ENCODE measurements at regions not wholly inside any gene's neighbourhood (a gene's known extent, or its start where the extent isn't known, plus 50 kb on each side); places are given as distances from the start of the nearest gene placed in this dataset.

DNA sequence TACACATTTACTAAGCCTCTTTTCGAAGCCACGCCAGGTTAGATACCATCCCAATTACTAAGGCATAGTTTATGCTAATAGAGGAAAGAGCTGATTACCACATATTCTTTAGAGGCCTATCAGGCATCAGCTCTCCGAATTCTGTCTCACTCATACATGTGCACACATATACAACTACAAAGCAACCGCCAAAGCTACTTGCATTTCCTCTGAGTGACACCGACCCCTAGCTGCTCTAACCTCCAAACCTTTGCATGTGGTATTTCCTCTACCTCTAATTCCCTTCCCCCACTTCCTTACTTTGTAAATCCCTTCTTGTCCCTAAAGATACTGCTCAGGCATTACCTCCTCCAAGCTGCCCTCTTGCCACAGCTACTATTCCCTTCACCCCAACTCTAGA is 107.2 kb downstream of the DUSP6 start:
- TF ChIP-seq, protein P1, sequence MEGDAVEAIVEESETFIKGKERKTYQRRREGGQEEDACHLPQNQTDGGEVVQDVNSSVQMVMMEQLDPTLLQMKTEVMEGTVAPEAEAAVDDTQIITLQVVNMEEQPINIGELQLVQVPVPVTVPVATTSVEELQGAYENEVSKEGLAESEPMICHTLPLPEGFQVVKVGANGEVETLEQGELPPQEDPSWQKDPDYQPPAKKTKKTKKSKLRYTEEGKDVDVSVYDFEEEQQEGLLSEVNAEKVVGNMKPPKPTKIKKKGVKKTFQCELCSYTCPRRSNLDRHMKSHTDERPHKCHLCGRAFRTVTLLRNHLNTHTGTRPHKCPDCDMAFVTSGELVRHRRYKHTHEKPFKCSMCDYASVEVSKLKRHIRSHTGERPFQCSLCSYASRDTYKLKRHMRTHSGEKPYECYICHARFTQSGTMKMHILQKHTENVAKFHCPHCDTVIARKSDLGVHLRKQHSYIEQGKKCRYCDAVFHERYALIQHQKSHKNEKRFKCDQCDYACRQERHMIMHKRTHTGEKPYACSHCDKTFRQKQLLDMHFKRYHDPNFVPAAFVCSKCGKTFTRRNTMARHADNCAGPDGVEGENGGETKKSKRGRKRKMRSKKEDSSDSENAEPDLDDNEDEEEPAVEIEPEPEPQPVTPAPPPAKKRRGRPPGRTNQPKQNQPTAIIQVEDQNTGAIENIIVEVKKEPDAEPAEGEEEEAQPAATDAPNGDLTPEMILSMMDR (conservative IDR thresholded peaks at IDR 0.05), result no peak
- TF ChIP-seq EZH2 (IDR thresholded peaks at IDR 0.05; ENCODE audit: low read depth), result no peak
